Duodenal mucosa (tissue), 2 donors: ENCODE measurements at regions not wholly inside any gene's neighbourhood (a gene's known extent, or its start where the extent isn't known, plus 50 kb on each side); places are given as distances from the start of the nearest gene placed in this dataset.

Experiments used
- H3K27ac ChIP-seq: one replicate; pipeline ENCODE4 v1.7.0; 2013; ENCODE audit warnings: low read depth, low read length
- H3K27me3 ChIP-seq, 2 donors: one replicate each; pipeline ENCODE4 v1.7.0; 2013; ENCODE audit warnings: low read length in 2 of 2, control low read depth in 1 of 2; ENCODE audit not compliant: insufficient read depth in 2 of 2, control insufficient read depth in 1 of 2
- H3K36me3 ChIP-seq, 2 donors: one replicate each; pipeline ENCODE4 v1.7.0; 2013; ENCODE audit warnings: low read length in 2 of 2, control low read depth in 1 of 2; ENCODE audit not compliant: insufficient read depth in 2 of 2, control insufficient read depth in 1 of 2
- H3K4me1 ChIP-seq, 2 donors: one replicate each; pipeline ENCODE4 v1.7.0; 2013; ENCODE audit warnings: low read length in 2 of 2, control low read depth in 1 of 2; ENCODE audit not compliant: insufficient read depth in 2 of 2, control insufficient read depth in 1 of 2
- H3K4me3 ChIP-seq, 2 donors: one replicate each; pipeline ENCODE4 v1.7.0; 2013; ENCODE audit warnings: low read length in 2 of 2, low read depth in 1 of 2
- H3K9ac ChIP-seq, 2 donors: one replicate each; pipeline ENCODE4 v1.7.0; 2013; ENCODE audit warnings: low read length in 2 of 2, low read depth in 1 of 2
- H3K9me3 ChIP-seq, 2 donors: one replicate each; pipeline ENCODE4 v1.7.0; 2013; ENCODE audit warnings: low read length in 2 of 2, control low read depth in 1 of 2; ENCODE audit not compliant: control insufficient read depth in 1 of 2

DNA sequence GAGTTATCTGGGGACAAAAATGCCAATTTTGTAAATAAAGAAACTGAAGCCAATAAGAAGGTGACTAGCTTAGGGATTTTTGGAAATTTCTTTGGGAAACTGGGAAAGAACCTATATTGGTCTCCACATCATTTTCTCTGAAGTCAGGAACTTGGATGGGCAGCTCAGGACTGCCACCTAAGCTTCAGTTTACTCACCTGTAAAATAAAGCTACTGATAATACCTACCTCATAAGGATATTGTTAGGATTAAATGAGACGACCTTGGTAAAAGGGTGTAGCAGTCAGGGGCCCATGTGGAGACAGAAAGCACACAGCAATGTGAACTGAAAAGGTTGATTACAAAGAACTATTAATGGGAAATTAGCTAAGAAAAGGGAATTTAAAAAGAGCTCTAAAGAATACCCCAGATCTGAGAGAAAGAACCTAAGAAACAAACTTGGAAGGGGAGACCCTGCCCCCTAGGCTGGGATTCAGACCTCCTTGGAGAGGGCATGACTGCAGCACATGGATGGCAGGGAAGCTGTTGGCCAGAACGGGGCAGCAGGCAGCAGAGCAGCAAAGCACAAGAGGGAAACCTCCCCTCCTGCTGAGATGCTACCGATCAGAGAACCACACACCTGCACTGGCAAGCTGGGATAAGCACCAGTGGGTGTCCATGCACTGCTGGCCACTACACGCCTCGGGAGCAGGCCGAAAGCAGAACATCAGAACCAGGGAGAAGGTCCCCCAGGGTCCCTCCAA, 83.7 kb upstream of the THBS1 start:
- Histone ChIP-seq H3K27ac (no peak overlapping the region), H3K4me1 (no peaks in the 10 kb centered on the region), H3K36me3 (no peaks in the 10 kb centered on the region), H3K9ac (no peak overlapping the region), H3K9me3 (no peaks in the 10 kb centered on the region), H3K4me3 (no peak overlapping the region), H3K27me3 (no peaks in the 10 kb centered on the region)

DNA sequence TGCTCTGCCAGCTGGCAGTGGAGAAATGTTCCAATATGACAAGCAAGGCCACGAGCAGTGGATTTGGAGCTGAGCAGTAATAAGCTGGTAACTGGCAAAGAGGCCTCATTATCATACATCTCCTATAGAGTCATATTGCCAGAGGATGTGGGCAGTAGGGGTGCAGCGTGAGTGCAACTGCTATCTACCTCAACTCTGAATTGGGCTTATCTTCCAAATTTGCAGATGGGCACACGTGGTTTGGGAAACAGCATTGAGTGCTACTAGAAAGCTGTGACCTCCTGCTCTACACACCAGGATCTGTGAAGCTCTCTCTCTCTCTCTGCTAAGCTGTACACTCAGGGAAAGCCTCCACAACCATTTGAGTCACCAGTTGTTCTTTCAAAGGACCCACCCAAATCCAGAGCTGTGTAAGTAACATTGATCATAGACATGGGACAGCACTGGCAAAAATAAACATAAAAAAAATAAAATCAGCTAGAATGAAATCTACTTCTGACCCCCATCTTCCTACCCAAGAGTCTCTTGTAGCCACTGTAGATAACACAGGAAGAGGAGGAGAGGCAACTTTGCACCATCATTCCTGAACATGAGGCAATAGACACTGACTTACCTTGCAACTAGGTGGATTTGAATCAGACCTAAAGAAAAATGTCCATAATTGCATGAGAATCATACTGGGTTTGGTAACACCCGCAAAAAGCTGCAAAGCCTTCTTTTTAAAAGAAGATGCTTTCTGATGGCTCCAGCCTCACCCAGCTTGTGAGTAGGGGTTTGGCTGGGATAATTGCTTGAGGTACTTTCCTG, 82.9 kb upstream of the THBS1 start:
- no peaks in the 10 kb centered on the region for H3K36me3 ChIP-seq
- no peak overlapping the region for H3K4me3 ChIP-seq
- H3K4me1 ChIP-seq, result no peaks in the 10 kb centered on the region
- H3K27ac ChIP-seq, result no peak overlapping the region
- no peaks in the 10 kb centered on the region for H3K9me3 ChIP-seq
- no peaks in the 10 kb centered on the region for H3K27me3 ChIP-seq
- H3K9ac ChIP-seq, result no peak overlapping the region

DNA sequence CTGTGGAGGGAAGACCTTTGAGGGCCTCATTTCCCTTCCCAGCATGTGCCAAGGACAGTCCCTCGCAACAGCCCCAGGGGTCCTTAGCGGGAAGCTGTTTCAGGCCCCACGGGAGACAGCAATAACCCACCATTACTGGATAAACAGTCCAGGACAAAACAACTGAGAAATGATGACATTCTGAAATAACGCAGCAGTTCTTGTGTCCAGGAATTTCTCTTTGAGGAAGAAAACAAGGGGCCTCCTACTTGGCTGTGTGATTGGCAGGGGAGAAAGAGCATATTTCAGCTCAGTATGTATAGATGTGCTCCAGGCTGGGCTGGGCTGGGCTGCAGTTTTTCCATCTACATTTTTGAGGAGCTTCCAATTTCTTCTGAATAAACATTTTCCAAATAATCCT, 82.2 kb upstream of the THBS1 start:
- Histone ChIP-seq H3K27ac (no peak overlapping the region), H3K9me3 (no peaks in the 10 kb centered on the region), H3K27me3 (no peaks in the 10 kb centered on the region), H3K4me3 (no peak overlapping the region), H3K36me3 (no peaks in the 10 kb centered on the region), H3K4me1 (no peaks in the 10 kb centered on the region), H3K9ac (no peak overlapping the region)

DNA sequence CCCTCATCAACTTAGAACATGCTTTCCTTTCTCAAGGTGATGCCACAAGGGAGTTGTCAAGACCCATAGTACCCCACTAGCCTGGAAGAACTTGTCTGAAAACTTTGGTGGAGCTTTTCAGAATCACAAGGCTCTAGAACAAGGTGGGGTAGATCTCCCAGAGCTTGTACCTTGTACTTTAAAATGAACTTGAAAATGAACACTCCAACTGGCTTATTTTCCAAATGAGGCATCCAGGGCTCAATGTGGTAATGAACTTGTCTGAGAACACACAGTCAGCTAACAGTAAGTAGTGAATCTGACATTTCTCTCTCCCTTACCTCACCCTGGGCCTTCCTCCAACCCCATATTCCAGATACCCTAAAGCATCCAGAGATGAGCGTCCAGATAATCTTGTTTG, 81.8 kb upstream of the THBS1 start:
- no peaks in the 10 kb centered on the region for H3K4me1 ChIP-seq
- H3K9ac ChIP-seq, result no peak overlapping the region
- H3K9me3 ChIP-seq, result no peaks in the 10 kb centered on the region
- no peak overlapping the region for H3K27ac ChIP-seq
- no peaks in the 10 kb centered on the region for H3K27me3 ChIP-seq
- no peaks in the 10 kb centered on the region for H3K36me3 ChIP-seq
- no peak overlapping the region for H3K4me3 ChIP-seq

DNA sequence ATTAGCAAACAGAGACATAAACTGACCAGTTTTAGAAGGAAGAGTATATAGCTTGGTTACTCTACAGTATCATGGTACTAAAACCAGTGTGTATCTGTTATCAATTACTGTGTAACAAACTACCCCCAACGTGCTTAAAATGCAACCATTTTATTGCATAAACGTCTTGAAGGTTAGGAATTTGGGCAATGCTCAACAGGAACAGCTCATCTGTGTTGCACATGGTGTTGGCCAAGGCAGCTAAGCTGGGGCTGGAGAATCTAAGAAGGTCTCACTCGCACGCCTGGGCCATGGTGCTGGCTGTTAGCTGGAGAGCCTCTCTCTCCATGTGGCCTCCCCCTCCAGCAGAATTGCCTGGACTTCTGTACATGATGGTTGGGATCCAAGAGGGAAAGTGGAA, 81.2 kb upstream of the THBS1 start:
- H3K4me1 ChIP-seq, result no peaks in the 10 kb centered on the region
- no peaks in the 10 kb centered on the region for H3K36me3 ChIP-seq
- H3K4me3 ChIP-seq, result no peak overlapping the region
- H3K27me3 ChIP-seq, result no peaks in the 10 kb centered on the region
- no peak overlapping the region for H3K9ac ChIP-seq
- no peaks in the 10 kb centered on the region for H3K9me3 ChIP-seq
- no peak overlapping the region for H3K27ac ChIP-seq

DNA sequence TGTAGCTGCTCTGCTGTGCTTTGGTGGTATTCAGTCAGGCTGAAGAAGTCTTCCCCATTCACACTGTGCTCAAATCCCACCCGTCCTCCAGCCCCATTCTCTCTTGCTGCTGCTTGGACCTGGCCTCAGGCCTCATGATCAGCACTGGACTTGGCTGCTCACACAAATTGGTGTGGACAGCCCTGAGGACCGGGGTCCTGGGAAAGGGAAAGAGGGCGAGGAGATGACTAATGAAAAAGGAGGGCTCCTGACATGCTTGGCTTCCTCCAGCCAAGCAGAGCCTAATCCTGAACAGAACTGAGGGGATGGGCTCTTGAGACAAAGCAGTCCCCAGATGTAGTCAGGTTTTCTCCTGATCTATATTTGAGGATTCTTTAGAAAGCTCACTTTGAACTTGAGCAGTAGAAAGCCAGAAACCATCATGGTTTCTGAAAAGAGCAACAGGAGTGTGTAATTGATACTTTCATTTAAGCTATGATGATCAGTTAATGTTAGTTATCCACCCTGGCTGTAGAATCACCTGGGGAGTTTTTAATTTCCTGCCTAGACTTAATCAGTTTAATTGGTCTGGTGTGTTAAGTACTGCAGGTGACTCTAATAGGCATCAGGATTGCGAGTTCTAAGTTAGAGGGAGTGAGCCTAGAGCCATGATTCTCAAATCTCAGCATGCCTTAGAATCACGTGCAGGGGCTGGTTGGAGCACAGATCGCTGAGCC, 79.4 kb upstream of the THBS1 start:
- Histone ChIP-seq H3K4me1 (no peaks in the 10 kb centered on the region), H3K9ac (no peak overlapping the region), H3K27ac (no peak overlapping the region)

DNA sequence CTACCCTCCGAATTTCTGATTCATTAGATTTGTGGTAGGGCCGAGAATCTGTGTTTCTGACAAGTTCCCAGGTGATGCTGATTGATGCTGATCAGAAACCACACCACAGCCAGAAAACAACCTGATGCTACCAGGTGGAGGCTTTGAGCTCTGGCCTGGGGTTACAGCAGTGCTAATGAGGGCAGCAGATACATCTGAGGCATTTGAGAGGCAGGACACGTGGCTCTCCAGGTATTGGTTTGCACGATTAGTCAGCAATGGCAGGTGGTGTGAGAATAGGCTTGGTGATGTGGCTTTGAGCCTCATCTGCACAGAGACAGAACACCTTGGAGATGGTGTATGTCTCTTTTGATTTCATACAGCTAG, 78.8 kb upstream of the THBS1 start:
- Histone ChIP-seq H3K36me3 (no peaks in the 10 kb centered on the region), H3K4me3 (no peak overlapping the region), H3K4me1 (no peaks in the 10 kb centered on the region), H3K9ac (no peak overlapping the region), H3K9me3 (no peaks in the 10 kb centered on the region), H3K27ac (no peak overlapping the region), H3K27me3 (no peaks in the 10 kb centered on the region)

More for the DNA sequence above, 79.4 kb upstream of the THBS1 start:
- Histone ChIP-seq H3K27me3 (no peaks in the 10 kb centered on the region), H3K4me3 (no peak overlapping the region), H3K36me3 (no peaks in the 10 kb centered on the region), H3K9me3 (no peaks in the 10 kb centered on the region)

DNA sequence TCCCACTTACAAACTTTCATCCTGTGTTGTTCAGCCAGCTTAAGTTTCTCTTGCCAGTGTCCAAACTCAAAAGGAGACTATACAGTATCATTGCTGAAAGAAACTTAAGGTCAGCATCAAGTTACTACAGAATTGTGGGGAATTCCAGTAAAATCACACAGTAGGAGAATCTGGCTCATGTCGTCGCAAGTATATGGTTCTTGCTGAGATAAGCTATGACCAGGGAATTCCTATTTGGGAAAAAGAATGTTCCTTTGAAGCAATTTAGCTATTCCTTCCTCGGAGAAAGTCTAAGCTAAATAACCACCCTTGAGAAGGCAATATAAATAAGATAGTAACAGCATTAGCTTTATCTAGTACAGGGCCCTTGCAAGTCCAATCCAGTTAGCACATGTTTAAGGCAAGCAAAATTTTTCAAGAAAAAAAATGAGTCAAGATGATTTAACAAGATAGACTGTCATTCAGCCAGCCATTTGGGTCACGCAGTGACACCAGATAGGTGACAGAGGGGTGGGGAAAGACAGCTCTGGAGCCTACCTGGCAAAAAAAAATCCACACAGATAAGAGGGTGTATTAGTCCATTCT, 78.2 kb upstream of the THBS1 start:
- Histone ChIP-seq H3K27me3 (no peaks in the 10 kb centered on the region), H3K36me3 (no peaks in the 10 kb centered on the region), H3K4me1 (no peaks in the 10 kb centered on the region), H3K4me3 (no peak overlapping the region), H3K27ac (no peak overlapping the region), H3K9me3 (no peaks in the 10 kb centered on the region), H3K9ac (no peak overlapping the region)

DNA sequence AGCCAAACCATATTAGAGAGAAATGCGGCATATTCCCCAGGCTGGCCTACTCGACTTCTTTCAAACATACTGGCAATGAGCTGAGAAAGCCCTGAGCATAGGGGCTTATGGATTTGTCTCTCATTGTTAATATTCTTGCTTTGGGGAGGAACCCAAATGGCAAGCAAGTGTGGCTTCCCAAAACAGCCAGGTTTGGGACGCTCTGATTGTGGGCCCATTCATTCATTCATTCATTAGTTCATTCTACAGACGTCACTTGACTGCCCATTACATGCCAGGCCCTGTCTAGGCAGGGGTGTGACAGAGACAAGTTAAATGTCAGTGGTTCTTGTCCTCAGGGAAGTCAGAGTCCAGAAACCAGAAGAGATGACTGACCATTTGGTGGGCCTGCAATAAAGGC, 77.4 kb upstream of the THBS1 start:
- H3K9me3 ChIP-seq, result no peaks in the 10 kb centered on the region
- H3K36me3 ChIP-seq, result no peaks in the 10 kb centered on the region
- H3K27ac ChIP-seq, result no peak overlapping the region
- H3K27me3 ChIP-seq, result no peaks in the 10 kb centered on the region
- H3K9ac ChIP-seq, result no peak overlapping the region
- H3K4me3 ChIP-seq, result no peak overlapping the region
- H3K4me1 ChIP-seq, result no peaks in the 10 kb centered on the region

DNA sequence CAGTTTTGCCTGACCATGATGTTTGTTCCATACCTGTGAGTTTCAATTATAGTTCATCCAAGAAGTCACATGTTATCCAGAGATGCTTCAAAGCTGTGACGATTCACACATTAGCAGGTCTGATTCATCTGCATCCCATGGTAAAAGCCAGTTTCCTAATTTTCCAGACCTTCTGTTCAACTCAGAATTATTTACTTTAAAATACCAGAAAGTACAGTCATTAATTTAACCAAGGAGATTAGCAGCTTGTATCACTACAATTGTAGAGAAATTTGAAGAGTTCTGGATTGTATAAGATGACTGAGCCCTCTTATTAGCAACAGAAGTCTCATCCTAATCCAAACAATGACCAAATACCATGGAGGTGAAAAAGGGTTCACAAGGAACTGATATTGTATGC, 76.1 kb upstream of the THBS1 start:
- H3K9ac ChIP-seq, result no peak overlapping the region
- H3K27me3 ChIP-seq, result no peaks in the 10 kb centered on the region
- H3K36me3 ChIP-seq, result no peaks in the 10 kb centered on the region
- no peak overlapping the region for H3K27ac ChIP-seq
- no peaks in the 10 kb centered on the region for H3K9me3 ChIP-seq
- H3K4me1 ChIP-seq, result no peaks in the 10 kb centered on the region
- no peak overlapping the region for H3K4me3 ChIP-seq
